K562 (cell line): ENCODE measurements at regions not wholly inside any gene's neighbourhood (a gene's known extent, or its start where the extent isn't known, plus 50 kb on each side); places are given as distances from the start of the nearest gene placed in this dataset.

Source experiments
- DIDO1 ChIP-seq: fragments of 450-650 bp; IDR thresholded peaks from 2 replicates; pipeline ENCODE4 v1.6.1; 2016; ENCODE audit warnings: low read depth, missing biosample characterization, missing genetic modification characterization
- FOXA3 ChIP-seq, 2 experiments: fragments of 450-650 bp in 1 of 2; sonication (generic) in 1 of 2; formaldehyde crosslinking; IDR thresholded peaks in 1 of 2; conservative IDR thresholded peaks in 1 of 2; 2 replicates each; pipeline versions ENCODE4 v1.4.0 to v1.8.0; 2020 to 2022; ENCODE audit warnings: mild to moderate bottlenecking in 2 of 2, missing genetic modification reagents in 1 of 2
- FOXJ2 ChIP-seq: fragments of 200-800 bp; sonication (Bioruptor generic); IDR thresholded peaks from 2 replicates; pipeline ENCODE4 v1.6.1; 2016; ENCODE audit warnings: missing genetic modification characterization, missing compliant biosample characterization
- ILF3 ChIP-seq: fragments of 450-650 bp; IDR thresholded peaks from 2 replicates; pipeline ENCODE4 v1.6.1; 2018; ENCODE audit warnings: antibody characterized with exemption, mild to moderate bottlenecking, moderate library complexity, borderline replicate concordance
- NKRF ChIP-seq: fragments of 450-650 bp; IDR thresholded peaks from 2 replicates; pipeline ENCODE4 v1.6.1; 2016; ENCODE audit warnings: borderline replicate concordance
- SRSF1 ChIP-seq: fragments of 200-400 bp; formaldehyde crosslinking; IDR thresholded peaks from 2 replicates; pipeline ENCODE4 v1.6.1; 2017; ENCODE audit warnings: mild to moderate bottlenecking, low read depth, low read length, moderate library complexity
- STAT5A ChIP-seq: IDR thresholded peaks from 2 replicates; pipeline ENCODE4 v1.6.1; 2012; ENCODE audit warnings: low read length, inconsistent platforms, borderline replicate concordance
- XRCC4 ChIP-seq: IDR thresholded peaks from one replicate; pipeline ENCODE4 v1.6.1; 2011; ENCODE audit not compliant: insufficient read depth, insufficient read length; ENCODE audit errors: extremely low read depth
- ZNF140 ChIP-seq: fragments of 250-450 bp; sonication (Bioruptor Pico); IDR thresholded peaks from 2 replicates; pipeline ENCODE4 v1.8.0; 2021; ENCODE audit warnings: moderate library complexity, mild to moderate bottlenecking, inconsistent platforms
- ZNF41 ChIP-seq: fragments of 250-450 bp; sonication (Bioruptor Pico); conservative IDR thresholded peaks from 2 replicates; pipeline ENCODE4 v1.4.0; 2020; ENCODE audit warnings: mild to moderate bottlenecking

- TF ChIP-seq FOXJ2 (tag) (no peak), NKRF (no peak), STAT5A (no peak), ZNF41 (CRISPR knock-in tag) (no peak), SRSF1 (no peak), ILF3 (no peak), DIDO1 (tag) (no peak), ZNF140 (CRISPR knock-in tag) (no peak), FOXA3 (CRISPR knock-in tag; conservative IDR thresholded peaks at IDR 0.05 in 1 of 2, IDR thresholded peaks at IDR 0.05 in 1 of 2) (no peak), XRCC4 (no peak)
These were observed 615.0 kb upstream of the AGTR1 start (continued) for GRCh38 chr3:148082506-148083280.
